ENCODE measurements at regions not wholly inside any gene's neighbourhood (a gene's known extent, or its start where the extent isn't known, plus 50 kb on each side); places are given as distances from the start of the nearest gene placed in this dataset.
"Not testable (repeated sequence)": the region's sequence is repeated elsewhere in the genome, so short reads cannot be mapped to it uniquely, and the experiment has no call there.

- no peak for DNase-seq
Measured at GRCh38 chr5:105230516-105231157, 1668.0 kb upstream of the NUDT12 start.

DNA sequence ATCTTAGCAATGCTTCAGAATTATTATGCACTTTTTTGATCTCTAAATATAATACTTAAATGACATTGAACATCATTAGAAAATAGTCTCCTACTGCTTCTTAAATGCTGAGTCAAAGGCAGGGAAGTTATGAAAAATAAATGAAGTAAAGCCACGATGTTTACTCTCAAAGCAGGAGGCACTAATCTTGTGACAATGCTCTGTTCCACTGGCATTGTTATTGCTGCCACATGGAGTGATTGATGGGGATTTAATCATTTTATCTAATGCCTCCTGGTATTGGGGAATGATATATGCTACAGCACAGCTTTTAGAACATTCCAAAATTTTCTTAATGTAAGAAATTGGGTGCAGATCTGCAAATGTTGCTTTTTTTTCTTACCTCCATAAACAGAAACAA is 1655.4 kb upstream of the NUDT12 start:
- DNase-seq: no peak

GRCh38 chr5:105213078-105213477 is 1650.5 kb upstream of the NUDT12 start:
- no peak for DNase-seq

DNA sequence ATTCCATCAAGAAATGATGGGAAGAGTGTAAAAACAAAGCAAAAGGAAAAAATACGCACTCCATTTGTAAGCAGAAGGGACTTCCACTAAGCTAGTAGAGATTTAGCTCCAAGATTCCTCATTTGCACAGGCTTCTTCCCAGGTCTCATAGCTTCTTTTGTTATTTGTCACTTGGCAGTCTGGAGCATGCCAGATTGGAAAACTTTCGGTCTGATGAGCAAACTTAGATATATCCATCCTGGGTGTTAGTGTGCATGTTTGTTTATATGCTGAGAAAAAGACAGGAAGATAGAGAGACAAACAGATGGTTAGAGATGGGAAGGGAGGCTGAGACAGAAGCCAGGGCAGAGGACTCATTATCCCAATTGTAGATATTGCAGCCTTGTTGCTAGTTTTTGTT is 1644.5 kb upstream of the NUDT12 start:
- no peak for DNase-seq

- DNase-seq: no peak
Measured at GRCh38 chr5:105197531-105197930, 1634.9 kb upstream of the NUDT12 start.

GRCh38 chr5:105195765-105196164 is 1633.2 kb upstream of the NUDT12 start:
- DNase-seq: no peak

GRCh38 chr5:105172918-105173317 is 1610.3 kb upstream of the NUDT12 start:
- DNase-seq: no peak

- no peak for DNase-seq
Measured at GRCh38 chr5:105168806-105169205, 1606.2 kb upstream of the NUDT12 start.

DNA sequence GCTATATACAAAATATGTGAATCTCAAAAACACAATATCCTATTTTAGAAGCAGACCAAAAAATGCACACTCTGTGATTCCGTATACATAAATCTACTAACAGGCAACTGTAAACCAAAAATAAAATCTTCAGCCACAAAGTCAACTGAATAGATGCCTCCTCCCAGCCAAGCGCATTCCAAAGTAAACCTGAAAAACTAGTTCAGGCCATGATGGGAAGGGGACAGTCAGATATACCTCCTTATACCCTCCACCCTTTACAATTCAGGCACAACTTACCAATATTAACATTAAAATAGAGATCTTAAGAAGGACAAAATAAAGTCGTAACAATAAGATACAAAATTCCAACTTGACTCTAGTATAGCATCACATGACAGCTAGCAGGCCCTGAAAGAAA is 1604.5 kb upstream of the NUDT12 start:
- DNase-seq: no peak

DNA sequence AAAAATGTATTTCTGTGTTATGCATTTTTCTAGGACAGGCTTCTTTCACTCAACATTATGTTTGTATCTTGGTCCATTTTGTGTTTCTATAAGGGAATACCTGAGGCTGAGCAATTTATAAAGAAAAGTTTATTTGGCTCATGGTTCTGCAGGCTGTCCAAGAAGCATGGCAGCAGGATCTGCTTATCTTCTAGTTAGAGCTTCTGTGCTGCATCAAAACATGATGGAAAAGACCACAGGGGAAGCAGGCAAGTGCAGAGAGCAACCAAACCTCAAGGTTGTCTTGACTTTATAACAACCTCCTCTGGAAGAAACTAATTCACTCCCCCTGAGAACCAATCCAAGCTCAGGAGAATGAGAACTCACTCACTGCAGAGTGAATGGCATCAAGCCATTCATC is 1601.0 kb upstream of the NUDT12 start:
- no peak for DNase-seq

GRCh38 chr5:105162557-105162956 is 1600.0 kb upstream of the NUDT12 start:
- not testable (repeated sequence) for DNase-seq

GRCh38 chr5:105158526-105158925 is 1595.9 kb upstream of the NUDT12 start:
- no peak for DNase-seq

GRCh38 chr5:105150323-105150722 is 1587.7 kb upstream of the NUDT12 start:
- peak; percentile 5 for DNase-seq

DNA sequence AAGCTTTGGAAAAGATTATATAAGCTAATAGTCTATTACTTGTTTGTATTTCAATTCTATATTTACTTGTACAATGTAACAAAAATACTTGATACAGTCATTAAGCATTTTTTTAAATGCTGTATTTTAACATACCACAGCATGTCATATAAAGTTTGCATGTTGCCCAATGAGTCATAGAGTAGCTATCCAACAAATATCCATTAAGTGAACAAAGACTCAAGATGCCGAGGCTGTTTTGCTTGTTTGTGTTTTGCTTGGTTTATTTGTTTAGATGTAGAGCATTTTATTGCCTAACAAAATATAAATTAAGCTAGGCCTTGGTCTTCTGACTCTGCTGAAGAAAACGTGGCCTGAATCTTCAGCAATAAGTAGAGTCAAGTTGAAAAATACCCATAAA is 1584.3 kb upstream of the NUDT12 start:
- no peak for DNase-seq

DNA sequence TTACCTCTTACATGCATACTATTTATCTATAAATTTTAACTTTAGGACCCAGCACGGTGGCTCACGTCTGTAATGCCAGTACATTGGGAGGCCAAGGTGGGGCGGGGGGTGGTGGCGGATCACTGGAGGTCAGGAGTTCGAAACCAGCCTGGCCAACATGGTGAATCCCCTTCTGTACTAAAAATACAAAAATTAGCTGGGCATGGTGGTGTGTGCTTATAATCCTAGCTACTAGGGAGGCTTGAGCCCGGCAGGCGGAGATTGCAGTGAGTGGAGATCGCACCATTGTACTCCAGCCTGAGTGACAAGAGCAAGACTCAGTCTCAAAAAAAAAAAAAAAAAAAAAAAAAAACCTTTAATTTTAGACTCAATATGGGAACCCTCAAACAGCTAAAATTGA is 1582.6 kb upstream of the NUDT12 start:
- DNase-seq: no peak

GRCh38 chr5:105134328-105134727 is 1571.7 kb upstream of the NUDT12 start:
- no peak for DNase-seq

DNA sequence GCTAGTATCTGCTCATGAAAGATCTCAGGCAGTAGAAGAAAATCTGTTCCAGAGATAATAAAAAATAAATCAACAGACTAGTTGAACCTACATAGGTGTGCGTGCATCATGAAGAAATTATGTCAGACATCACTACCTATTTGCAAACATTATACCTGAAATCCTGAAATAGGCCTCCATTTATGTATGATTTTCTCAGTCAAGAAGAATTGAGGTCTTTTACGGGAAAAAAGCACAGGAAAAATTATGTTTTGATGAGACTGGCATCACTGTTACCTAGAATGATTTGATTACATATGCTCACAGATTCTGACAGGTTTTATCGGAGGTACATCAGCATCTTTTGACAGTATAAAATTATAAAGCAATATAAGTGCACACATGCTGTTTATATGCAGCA is 1570.5 kb upstream of the NUDT12 start:
- DNase-seq: no peak

- no peak for DNase-seq
Measured at GRCh38 chr5:105132581-105132980, 1570.0 kb upstream of the NUDT12 start.

- no peak for DNase-seq
Measured at GRCh38 chr5:105131045-105131444, 1568.5 kb upstream of the NUDT12 start.

- DNase-seq: no peak
Measured at GRCh38 chr5:105101577-105101976, 1539.0 kb upstream of the NUDT12 start.

DNA sequence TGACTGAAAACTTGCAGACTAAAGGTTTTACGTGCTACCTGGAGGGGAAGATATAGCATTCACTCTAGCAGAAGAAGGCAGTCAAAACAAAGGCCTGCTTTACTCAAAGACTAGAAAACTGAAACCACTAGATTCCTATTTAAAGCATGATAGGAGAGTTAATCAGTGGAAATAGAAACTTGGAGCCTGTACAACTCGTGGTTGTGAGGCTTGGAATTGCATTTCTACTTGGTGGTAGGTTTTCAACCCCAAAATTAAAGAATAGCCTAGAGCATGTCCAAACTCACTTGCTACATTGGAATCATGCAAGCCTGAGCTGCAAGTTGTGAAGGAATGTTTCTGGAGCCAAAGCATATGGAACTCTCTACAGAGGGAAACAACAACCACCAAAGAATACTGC is 1526.4 kb upstream of the NUDT12 start:
- no peak for DNase-seq

DNA sequence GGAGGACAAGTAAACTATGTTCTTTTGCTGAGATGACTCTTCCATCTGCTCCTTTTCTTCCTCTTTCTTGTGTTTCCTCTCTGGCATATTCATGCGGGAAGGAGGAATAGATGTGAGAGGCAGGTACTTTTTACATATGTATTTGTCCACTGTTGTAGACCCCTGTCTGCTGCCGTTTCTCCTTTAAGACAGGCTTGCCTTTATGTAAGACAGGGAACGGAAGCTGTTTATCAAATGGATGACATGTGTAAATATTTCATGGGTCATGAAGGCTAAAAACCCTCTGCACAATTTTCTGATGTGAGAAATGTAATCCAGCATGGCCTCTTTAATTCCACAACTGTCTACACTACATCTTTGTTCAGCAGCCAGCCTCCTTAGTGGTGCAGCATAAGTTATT is 1525.5 kb upstream of the NUDT12 start:
- DNase-seq: no peak

DNA sequence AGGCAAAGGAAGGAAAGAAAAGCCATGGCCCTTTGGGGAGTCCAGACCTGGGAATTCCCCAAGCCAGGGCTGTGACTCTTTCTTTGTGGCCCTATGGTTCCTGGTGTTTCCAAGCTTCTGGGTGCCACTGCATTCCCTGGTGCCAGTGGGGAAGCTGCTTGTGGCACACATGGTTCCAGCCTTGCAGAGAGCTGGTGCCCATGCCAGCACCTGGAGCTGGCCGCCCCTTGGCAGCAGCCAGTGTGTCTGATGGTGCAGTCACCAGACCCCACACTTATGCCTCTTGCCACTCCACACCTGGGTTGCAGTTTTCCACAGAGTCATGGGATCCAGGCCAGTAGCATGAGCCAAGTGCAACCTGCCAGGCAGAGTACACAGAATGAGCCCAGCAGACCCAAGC is 1495.3 kb upstream of the NUDT12 start:
- DNase-seq: no peak

DNA sequence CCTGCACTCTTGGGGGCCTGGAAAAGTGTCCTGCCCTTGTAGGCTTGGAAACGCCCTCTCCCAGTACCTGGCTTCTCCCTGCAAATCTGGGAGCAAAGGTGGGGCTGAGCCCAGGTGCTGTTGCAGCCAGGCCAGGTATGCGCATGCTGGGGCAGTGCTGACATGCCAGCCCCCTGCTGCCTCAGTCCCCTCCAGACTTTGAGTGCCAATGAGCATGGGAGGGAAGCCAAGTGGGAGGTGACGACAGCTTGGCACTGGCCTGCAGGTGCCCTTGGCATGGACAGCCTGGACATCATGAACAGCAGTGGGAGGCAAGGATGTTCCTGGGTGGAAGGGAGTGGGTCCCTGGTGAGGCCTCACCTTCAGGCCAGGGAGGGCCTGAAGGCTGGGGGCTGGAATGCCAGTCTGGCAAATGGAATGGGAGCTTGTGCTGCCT is 1494.4 kb upstream of the NUDT12 start:
- no peak for DNase-seq

DNA sequence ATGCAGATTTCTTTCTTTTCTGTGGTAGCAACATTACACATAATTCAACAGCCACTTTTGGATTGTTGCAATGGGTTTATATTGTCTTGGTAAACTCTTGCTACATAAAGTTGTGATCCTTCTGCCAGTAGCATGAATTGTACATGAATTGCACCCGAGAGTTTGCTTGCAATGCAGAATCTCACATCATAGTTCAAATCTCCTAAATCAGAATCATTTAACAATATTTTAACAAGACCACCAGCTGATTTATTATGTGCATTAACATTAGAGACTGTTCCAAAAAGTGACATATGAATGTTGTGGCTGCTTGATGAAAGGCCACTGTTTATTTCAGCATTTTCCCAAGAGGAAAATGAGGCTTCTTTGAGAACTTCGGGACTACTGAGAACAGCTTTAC is 1491.8 kb upstream of the NUDT12 start:
- no peak for DNase-seq

DNA sequence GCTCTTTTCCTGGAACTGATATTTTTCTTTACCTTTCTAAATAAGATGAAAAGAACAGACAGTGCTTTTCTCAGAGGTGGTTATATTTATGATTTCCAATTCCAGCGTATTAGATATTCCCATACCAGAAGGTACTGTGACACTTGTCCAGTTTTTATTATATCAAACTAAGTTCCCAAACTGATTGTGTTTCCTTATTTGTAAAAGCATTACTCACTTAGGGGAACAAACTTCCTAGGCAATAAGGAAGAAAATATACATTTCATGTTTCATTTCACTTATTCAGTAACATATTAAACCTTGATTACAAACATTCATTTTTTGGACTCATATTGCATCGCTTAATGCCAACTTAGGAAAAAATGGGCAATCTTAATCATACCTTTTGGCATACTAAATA is 1480.0 kb upstream of the NUDT12 start:
- no peak for DNase-seq

Data from retina (tissue), 1 donor.